ENCODE measurements at regions not wholly inside any gene's neighbourhood (a gene's known extent, or its start where the extent isn't known, plus 50 kb on each side); places are given as distances from the start of the nearest gene placed in this dataset.

DNA sequence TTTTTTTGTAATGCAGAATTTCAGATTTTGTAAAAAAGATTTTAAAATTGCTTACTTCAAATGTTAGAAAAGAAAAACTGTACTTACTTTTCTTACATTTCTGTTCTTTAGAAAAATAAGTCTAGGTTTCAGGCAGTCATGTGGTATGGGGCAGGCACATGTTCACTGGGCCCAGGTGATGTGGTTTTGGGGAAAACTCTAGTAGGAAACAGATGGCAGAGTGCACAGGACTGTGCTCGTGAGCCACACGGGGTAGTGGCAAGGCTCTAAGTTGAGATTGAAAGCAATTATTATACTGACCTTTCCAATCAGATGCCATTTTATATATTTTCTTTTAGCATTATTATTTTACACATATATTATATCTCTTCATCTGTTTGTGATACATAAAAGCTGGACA, 1036.9 kb upstream of the TMEFF2 start:
- H3K79me2 ChIP-seq (ENCODE audit: insufficient read depth, low read length) = no peaks in the 10 kb centered on the region
- no peaks in the 10 kb centered on the region for H4K20me1 ChIP-seq (ENCODE audit: insufficient read depth)
- CTCF ChIA-PET = interaction anchor here (1.2 kb wide), 1 partner anchor 9 kb away, joined by 5 read pairs; no protein-coding TSS in a partner anchor
- no peaks in the 10 kb centered on the region for H3K36me3 ChIP-seq (ENCODE audit: control insufficient read depth in 1 of 2, insufficient read depth in 2 of 2, low read length in 2 of 2)
- no peaks in the 10 kb centered on the region for H3K27me3 ChIP-seq (ENCODE audit: insufficient read depth, low read length)
- H3K27ac ChIP-seq (ENCODE audit: low read depth, low read length) = no peak overlapping the region
- RAD21 ChIA-PET (ENCODE audit: low non-redundant PET in 1 of 2, low total read pairs in 2 of 2, uncharacterized antibody in 2 of 2, unreplicated experiment in 2 of 2) = no interaction called here
- BruUV-seq (replicated peaks) = no TSS peak
- H2AFZ ChIP-seq (ENCODE audit: low read depth, low read length, poor library complexity, severe bottlenecking) = no peak overlapping the region
- TF ChIP-seq, protein P1, sequence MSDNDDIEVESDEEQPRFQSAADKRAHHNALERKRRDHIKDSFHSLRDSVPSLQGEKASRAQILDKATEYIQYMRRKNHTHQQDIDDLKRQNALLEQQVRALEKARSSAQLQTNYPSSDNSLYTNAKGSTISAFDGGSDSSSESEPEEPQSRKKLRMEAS (IDR thresholded peaks at IDR 0.05) = no peak
- TF ChIP-seq EGR1 (IDR thresholded peaks at IDR 0.05; ENCODE audit: low read depth) = no peak
- TF ChIP-seq POLR2A (IDR thresholded peaks at IDR 0.05; ENCODE audit: borderline replicate concordance, extremely low read depth, insufficient read depth, insufficient read length) = no peak
- TF ChIP-seq FOSL1 (IDR thresholded peaks at IDR 0.05; ENCODE audit: low read depth) = no peak
- no peak for TF ChIP-seq ZNF274 (IDR thresholded peaks at IDR 0.05; ENCODE audit: low read depth, low read length)
- no peak for TF ChIP-seq EZH2phosphoT487 (IDR thresholded peaks at IDR 0.05; ENCODE audit: borderline replicate concordance)
- no peak for TF ChIP-seq TCF7L2 (IDR thresholded peaks at IDR 0.05; ENCODE audit: borderline replicate concordance, extremely low read depth, insufficient read depth, insufficient read length)
- no peak for TF ChIP-seq CEBPB (IDR thresholded peaks at IDR 0.05; ENCODE audit: low read depth)
- TF ChIP-seq ZFX (IDR thresholded peaks at IDR 0.05) = no peak
- TF ChIP-seq YY1 (IDR thresholded peaks at IDR 0.05; ENCODE audit: extremely low read depth, insufficient replicate concordance, low read depth, low read length) = no peak
- TF ChIP-seq JUND (IDR thresholded peaks at IDR 0.05) = no peak
- DNase-seq (ENCODE audit: low read depth, low spot score) (no peak), ATAC-seq (no peak)
- POLR2A ChIA-PET = no interaction called here
- H3K4me3 ChIP-seq (replicated peaks in 1 of 2; ENCODE audit: low read depth in 1 of 2, low read length in 2 of 2) = no peak overlapping the region
- no peaks in the 10 kb centered on the region for H3K4me1 ChIP-seq (ENCODE audit: control insufficient read depth in 1 of 2, insufficient read depth in 2 of 2, low read length in 2 of 2)
- H3K9me2 ChIP-seq (ENCODE audit: insufficient read depth) = no peaks in the 10 kb centered on the region
- no peak overlapping the region for H3K4me2 ChIP-seq (ENCODE audit: low read length)
- no peaks in the 10 kb centered on the region for H3K9me3 ChIP-seq (ENCODE audit: control insufficient read depth in 1 of 2, insufficient read depth in 1 of 2, low read depth in 1 of 2, low read length in 2 of 2)
- intact Hi-C loops (cut with micrococcal nuclease) = no loop called here
- H3K9ac ChIP-seq (ENCODE audit: low read length) = no peak overlapping the region

- intact Hi-C loops (cut with micrococcal nuclease) = no loop called here
- Histone ChIP-seq H3K9me2 (ENCODE audit: insufficient read depth) (no peaks in the 10 kb centered on the region), H3K79me2 (ENCODE audit: insufficient read depth, low read length) (no peaks in the 10 kb centered on the region), H3K9ac (ENCODE audit: low read length) (no peak overlapping the region), H3K27ac (ENCODE audit: low read depth, low read length) (no peak overlapping the region), H4K20me1 (ENCODE audit: insufficient read depth) (no peaks in the 10 kb centered on the region), H3K4me3 (replicated peaks in 1 of 2; ENCODE audit: low read depth in 1 of 2, low read length in 2 of 2) (no peak overlapping the region), H3K4me1 (ENCODE audit: control insufficient read depth in 1 of 2, insufficient read depth in 2 of 2, low read length in 2 of 2) (no peaks in the 10 kb centered on the region), H3K36me3 (ENCODE audit: control insufficient read depth in 1 of 2, insufficient read depth in 2 of 2, low read length in 2 of 2) (no peaks in the 10 kb centered on the region), H3K4me2 (ENCODE audit: low read length) (no peak overlapping the region), H2AFZ (ENCODE audit: low read depth, low read length, poor library complexity, severe bottlenecking) (no peak overlapping the region), H3K27me3 (ENCODE audit: insufficient read depth, low read length) (no peaks in the 10 kb centered on the region), H3K9me3 (ENCODE audit: control insufficient read depth in 1 of 2, insufficient read depth in 1 of 2, low read depth in 1 of 2, low read length in 2 of 2) (no peaks in the 10 kb centered on the region)
- ATAC-seq (no peak), DNase-seq (ENCODE audit: low read depth, low spot score) (no peak)
- RAD21 ChIA-PET (ENCODE audit: low non-redundant PET in 1 of 2, low total read pairs in 2 of 2, uncharacterized antibody in 2 of 2, unreplicated experiment in 2 of 2) = no interaction called here
- BruUV-seq (replicated peaks) = no TSS peak
- POLR2A ChIA-PET = no interaction called here
- CTCF ChIA-PET = interaction anchor here (1.2 kb wide), 1 partner anchor 12 kb away, joined by 6 read pairs; no protein-coding TSS in a partner anchor
- TF ChIP-seq EGR1 (IDR thresholded peaks at IDR 0.05; ENCODE audit: low read depth) (no peak), ZBTB33 (IDR thresholded peaks at IDR 0.05; ENCODE audit: extremely low read depth, insufficient replicate concordance, low read length) (no peak), FOSL1 (IDR thresholded peaks at IDR 0.05; ENCODE audit: low read depth) (no peak), ATF3 (IDR thresholded peaks at IDR 0.05) (no peak)
- TF ChIP-seq, protein P2, sequence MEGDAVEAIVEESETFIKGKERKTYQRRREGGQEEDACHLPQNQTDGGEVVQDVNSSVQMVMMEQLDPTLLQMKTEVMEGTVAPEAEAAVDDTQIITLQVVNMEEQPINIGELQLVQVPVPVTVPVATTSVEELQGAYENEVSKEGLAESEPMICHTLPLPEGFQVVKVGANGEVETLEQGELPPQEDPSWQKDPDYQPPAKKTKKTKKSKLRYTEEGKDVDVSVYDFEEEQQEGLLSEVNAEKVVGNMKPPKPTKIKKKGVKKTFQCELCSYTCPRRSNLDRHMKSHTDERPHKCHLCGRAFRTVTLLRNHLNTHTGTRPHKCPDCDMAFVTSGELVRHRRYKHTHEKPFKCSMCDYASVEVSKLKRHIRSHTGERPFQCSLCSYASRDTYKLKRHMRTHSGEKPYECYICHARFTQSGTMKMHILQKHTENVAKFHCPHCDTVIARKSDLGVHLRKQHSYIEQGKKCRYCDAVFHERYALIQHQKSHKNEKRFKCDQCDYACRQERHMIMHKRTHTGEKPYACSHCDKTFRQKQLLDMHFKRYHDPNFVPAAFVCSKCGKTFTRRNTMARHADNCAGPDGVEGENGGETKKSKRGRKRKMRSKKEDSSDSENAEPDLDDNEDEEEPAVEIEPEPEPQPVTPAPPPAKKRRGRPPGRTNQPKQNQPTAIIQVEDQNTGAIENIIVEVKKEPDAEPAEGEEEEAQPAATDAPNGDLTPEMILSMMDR (IDR thresholded peaks at IDR 0.05 in 2 of 3, conservative IDR thresholded peaks at IDR 0.05 in 1 of 3; ENCODE audit: borderline replicate concordance in 1 of 3, insufficient read depth in 1 of 3, low read depth in 2 of 3, low read length in 2 of 3) = peak in 1 of 3 experiments; percentile 9; a peak in 1 of 6 replicates
Measured at GRCh38 chr2:193228276-193228675, 1033.5 kb upstream of the TMEFF2 start.

Measured in HCT116 (cell line).